Hematopoietic multipotent progenitor cell treated with erythropoietin and hydrocortisone succinate and interleukin-3 and kit ligand, for 4 days (in vitro differentiated cells): ENCODE measurements at regions not wholly inside any gene's neighbourhood (a gene's known extent, or its start where the extent isn't known, plus 50 kb on each side); places are given as distances from the start of the nearest gene placed in this dataset.
A peak's percentile ranks its signal among the peaks of the same experiment; 100 is the strongest.
"Not testable (repeated sequence)": the region's sequence is repeated elsewhere in the genome, so short reads cannot be mapped to it uniquely, and the experiment has no call there.

Experiments used
- DNase-seq: peaks from one replicate; pipeline ENCODE4 v3.0.0-alpha.2; 2015

DNA sequence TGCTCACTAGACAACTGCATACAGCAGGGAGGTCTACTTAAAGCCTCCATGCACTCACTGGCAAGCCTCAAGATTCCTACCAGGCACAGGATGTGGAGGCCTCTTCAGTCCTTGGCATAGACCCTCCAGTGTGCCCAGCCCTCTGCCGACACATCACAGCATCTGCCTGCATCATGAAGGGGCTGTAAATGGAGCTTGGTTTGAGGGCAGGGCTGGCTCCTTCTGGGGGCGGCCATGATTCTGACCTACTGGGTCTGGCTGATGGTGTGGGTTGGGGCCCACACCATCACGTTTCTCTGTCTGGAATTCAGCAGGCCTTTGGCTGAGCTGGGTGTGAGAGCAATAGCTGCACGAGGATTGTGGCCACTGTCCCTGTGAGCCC is 84.9 kb upstream of the SHB start:
- no peak for DNase-seq

- no peak for DNase-seq
Measured at GRCh38 chr9:38153152-38153909, 84.3 kb upstream of the SHB start.

DNA sequence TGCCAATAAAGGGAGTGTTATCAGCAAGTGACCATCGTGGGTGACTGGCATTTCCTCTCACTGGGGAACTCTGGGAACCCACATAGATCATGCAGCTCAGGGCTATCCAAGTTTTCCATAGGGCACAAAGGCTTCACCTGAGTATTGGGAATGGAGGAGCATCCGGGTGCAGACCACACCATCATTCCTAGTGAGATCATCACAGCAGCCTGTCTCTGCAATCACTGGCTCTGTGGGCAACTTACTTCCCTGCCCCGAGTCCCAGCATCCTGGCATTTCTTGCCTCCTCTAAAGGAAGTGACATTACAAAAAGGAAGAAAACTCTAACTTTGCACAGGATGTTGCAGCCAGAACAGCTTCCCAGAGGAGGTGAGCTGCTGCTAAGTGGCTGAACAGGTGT is 80.6 kb upstream of the SHB start:
- DNase-seq: no peak

- DNase-seq: no peak
Measured at GRCh38 chr9:38146844-38147243, 77.8 kb upstream of the SHB start.

DNA sequence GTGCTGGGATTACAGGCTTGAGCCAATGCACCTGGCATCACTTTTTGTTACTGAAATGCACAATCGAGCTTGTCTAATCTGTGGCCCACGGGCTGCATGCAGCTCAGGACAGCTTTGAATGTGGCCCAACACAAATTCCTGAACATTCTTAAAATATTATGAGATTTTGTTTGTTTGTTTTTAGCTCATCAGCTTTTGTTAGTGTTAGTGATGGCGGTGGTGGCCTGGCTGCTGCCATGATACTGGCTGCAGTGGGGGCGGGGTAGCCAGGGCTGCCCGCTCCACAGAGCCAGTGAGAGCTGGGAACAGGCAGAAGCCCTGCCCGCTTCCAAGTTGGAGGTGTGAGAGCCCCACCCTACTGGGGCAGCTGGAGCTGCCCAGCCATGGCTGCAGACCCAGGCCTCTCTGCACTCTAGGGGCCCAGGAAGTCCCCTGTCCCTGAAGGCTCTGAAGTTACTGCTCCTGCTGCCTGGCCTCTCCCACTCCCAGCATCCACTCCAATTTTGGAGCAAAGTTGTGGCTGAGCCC is 76.6 kb upstream of the SHB start:
- no peak for DNase-seq

GRCh38 chr9:38144421-38144820 is 75.4 kb upstream of the SHB start:
- DNase-seq: no peak

DNA sequence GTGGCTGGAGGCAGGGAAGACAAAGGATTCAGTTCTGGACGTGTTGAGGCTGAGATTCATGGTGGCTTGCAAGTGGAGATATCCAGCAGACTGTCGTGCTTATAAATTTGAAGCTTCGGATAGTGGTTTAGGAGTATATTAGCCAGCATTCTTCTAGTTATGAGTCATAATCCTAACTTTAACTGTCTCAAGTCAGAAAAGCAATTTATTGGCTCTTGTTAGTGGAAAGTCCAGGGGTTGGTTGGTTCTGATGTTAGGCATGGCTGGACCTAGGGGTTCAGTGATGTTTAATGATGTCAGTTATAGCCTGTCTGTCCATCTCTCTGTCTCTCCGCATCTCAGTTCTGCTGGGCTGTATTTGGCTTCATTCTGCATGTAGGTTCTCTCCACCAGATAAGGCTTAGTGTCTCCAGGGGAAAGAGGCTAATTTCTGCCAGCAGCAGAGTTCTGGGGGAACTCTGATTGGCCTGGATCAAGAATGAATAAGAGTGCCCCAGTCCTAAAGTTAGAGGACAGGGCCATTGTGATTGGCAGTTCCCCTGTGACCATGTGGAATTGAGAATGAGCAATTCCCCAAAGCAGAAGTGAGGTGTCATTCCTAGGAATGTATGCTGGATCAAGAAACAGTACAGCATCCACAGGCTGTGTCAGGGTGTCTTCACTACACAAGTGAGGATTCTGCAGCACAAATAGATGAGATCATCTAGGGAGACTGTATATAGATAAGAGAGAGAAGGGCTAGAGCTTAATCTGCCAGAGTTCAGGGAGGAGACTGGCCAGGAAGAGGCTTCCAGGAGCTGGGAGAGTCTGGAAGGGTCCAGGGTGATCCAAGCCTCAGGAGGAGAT is 72.9 kb upstream of the SHB start:
- no peak for DNase-seq

GRCh38 chr9:38138276-38138675 is 69.2 kb upstream of the SHB start:
- DNase-seq: no peak

DNA sequence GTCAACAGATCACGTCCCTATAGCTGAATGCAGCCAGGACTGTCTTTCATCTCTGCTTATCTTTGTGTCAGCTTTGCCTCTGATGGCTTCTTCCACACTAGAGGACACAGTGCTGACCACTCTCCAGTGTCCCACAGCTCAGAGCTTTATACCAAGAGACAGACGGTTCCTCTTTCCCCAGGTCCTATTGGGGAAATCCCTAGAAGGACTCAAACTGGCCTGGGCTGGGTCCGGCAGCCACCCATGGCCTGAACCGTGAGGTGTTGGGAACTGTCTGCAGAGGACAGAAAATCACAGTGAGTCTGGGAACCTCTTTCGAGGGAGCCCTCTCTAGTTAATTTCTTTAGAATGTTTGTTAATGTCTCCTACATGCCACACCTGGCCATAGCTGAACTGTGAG is 68.3 kb upstream of the SHB start:
- DNase-seq: no peak

GRCh38 chr9:38136386-38136785 is 67.4 kb upstream of the SHB start:
- no peak for DNase-seq

GRCh38 chr9:38134611-38135237 is 65.7 kb upstream of the SHB start:
- no peak for DNase-seq

DNA sequence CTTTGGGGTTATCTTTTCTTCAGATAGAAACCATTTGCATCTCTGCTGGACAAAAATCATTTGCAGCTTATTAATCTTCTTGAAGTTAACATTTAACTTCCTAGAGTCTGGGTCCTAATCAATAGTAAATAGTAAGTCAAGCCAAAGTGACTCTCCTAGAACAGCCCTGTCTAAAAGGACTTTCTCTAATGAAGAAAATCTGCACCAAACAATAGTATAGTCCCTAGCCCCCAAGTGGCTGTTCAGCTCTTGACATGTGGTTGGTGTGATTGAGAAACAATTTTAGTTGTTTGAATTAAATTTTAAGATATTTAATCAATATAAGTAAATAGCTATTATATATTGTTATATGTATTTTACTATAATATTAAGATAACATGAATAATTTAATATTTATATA is 64.6 kb upstream of the SHB start:
- DNase-seq: peak; percentile 9

GRCh38 chr9:38132956-38133355 is 63.9 kb upstream of the SHB start:
- no peak for DNase-seq

DNA sequence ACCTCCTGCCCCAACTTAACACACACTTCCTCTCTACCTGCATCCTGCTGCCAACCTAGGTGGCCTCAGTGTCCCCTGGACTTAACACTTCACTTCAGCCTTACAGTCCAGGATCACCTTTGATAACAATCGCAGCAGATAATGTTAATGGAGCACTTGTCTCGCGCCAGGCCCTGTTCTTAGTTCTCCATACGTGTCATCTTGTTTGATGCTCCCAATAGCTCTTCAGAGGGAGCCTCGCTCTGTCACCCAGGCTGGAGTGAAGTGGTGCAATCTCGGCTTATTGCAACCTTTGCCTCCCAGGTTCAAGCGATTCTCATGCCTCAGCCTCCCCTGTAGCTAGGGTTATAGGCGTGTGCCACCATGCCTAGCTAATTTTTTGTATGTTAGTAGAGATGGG is 62.7 kb upstream of the SHB start:
- DNase-seq: no peak

DNA sequence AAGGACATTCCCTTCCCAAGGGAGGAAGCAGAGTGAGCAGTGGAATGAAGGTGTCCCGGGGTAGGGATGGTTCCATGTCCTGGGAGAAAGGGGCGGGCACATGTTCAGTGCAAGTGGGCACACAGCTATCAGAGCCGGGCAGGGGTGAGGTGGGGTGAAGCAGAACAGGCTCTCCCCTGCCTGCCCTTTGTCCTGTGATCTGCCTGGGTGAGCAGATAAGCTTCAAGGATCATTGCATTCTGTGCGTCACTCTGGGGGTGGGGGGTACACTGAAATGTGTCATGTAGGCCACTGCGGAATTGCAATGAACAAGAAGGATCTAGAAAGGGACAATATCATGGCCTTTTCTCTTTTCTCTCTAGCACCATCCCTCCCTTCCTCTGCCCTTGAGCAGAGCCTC is 61.7 kb upstream of the SHB start:
- peak; percentile 47 for DNase-seq

GRCh38 chr9:38129366-38129765 is 60.3 kb upstream of the SHB start:
- DNase-seq: no peak

DNA sequence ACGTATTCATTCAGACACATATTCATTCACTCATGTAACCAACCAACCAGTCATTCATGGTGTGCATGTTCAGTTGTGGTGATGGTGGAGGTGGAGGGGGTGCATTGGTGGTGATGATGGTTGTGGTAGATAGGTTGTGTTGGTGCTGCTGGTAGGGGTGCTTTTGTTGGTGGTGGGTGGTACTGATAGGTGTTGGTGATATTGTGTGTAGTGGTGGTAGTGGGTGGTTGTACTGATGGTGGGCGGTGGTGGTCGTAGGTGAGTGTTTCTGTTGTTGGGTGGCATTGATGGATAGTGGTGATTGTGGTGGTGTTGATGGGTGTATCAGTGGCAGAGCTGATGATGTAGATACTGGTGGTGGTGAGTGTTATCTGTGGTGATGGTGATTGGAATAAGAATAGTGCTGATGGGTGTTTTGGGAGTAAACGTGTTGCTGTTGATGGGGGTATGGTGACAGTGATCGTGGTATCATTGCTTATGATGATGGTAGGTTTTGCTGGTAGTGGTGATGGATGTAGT is 59.8 kb upstream of the SHB start:
- DNase-seq: no peak

DNA sequence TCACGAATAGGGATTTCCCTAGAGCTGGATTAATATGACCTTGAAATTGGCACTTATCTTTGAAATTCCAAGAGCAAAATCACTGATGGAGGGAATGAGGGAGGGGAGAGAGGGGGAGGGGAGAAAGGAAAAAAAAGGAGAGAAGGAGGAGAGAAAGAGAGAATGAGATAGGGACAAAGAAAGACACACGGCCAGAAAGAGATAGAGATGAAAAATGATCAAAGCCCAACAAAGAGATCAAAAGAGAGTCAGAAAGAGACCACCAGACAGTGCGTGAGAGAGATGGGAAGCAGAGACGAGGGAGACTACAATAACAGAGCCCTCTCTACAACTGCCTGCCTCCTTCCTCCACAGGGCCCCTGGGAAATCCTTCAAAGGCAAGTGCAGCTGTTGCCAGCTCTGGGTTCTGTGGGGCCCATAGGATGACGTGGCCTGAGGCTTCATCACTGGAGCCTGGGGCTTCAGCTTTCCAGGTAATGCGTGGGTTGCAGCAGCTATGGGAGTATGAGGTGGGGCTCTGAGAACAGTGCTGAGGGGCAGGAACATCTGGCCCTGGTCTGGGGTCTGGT is 58.3 kb upstream of the SHB start:
- DNase-seq: no peak

DNA sequence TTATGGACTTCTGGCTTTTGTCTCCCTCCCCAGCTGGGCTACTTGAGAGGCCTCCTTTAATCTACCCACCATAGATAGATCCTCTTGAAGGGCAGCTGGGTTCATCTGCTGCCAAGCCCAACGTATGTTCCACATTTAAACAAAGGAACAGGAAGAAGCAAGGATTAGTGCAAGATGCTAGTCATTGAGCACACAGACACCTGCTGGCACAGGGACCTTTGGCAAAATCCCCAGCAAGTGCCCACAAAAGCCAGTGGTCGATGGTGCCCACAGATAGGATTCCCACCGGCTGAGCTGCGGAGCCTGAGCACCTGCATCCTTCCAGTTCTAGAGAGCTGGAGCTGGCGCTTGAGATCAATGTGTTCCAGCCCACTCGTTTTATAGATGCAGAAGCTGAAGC is 57.7 kb upstream of the SHB start:
- no peak for DNase-seq

DNA sequence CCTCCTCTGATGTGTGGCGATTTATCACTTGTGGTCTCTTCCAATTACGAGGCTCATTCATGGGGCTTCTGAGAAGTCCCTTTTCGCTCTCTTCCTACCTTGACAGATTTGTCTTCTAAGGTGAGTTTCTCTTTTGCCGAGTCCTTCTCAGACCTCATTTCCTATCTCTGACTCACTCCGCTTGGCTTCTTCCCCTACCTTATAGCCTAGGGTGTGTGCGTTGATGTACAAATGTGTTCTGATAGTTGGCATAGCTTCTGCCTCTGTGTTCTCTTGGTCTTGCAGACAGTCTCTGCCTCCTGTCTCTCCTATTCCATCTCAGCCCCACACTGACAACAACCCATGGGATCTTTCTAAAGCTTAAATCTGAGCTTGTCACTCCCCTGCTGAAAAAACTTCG is 56.9 kb upstream of the SHB start:
- DNase-seq: no peak

DNA sequence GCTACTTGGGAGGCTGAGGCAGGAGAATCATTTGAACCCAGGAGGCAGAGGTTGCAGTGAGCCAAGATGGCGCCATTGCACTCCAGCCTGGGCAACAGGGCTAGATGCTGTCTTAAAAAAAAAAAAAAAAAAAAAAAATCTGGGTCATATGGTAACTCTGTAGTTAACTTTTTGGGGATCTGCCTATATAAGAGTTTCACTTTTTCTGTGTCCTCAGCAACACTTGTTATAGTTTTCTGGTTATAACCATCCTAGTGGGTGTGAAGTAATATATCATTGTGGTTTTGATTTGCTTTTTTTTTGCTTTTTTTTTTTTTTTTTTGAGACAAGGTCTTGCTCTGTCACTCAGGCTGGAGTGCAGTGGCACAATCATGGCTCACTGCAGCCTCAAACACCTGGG is 54.3 kb upstream of the SHB start:
- DNase-seq: not testable (repeated sequence)

- no peak for DNase-seq
Measured at GRCh38 chr9:38120961-38121360, 51.9 kb upstream of the SHB start.

- DNase-seq: no peak
Measured at GRCh38 chr9:38119560-38120236, 50.7 kb upstream of the SHB start.
